ENCODE measurements at regions not wholly inside any gene's neighbourhood (a gene's known extent, or its start where the extent isn't known, plus 50 kb on each side); places are given as distances from the start of the nearest gene placed in this dataset.

- DNase-seq (ENCODE audit: low read depth) = no peak
- TF ChIP-seq, protein P1, sequence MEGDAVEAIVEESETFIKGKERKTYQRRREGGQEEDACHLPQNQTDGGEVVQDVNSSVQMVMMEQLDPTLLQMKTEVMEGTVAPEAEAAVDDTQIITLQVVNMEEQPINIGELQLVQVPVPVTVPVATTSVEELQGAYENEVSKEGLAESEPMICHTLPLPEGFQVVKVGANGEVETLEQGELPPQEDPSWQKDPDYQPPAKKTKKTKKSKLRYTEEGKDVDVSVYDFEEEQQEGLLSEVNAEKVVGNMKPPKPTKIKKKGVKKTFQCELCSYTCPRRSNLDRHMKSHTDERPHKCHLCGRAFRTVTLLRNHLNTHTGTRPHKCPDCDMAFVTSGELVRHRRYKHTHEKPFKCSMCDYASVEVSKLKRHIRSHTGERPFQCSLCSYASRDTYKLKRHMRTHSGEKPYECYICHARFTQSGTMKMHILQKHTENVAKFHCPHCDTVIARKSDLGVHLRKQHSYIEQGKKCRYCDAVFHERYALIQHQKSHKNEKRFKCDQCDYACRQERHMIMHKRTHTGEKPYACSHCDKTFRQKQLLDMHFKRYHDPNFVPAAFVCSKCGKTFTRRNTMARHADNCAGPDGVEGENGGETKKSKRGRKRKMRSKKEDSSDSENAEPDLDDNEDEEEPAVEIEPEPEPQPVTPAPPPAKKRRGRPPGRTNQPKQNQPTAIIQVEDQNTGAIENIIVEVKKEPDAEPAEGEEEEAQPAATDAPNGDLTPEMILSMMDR (conservative IDR thresholded peaks at IDR 0.05; ENCODE audit: low read length) = no peak
- H3K4me3 ChIP-seq (ENCODE audit: low read length) = no peak overlapping the region
These were observed 56.3 kb upstream of the NCKAP5 start for GRCh38 chr2:133624551-133624950.

- DNase-seq (ENCODE audit: low read depth) = no peak
- TF ChIP-seq, protein P1 (conservative IDR thresholded peaks at IDR 0.05; ENCODE audit: low read length) = no peak
- no peak overlapping the region for H3K4me3 ChIP-seq (ENCODE audit: low read length)
These were observed 59.5 kb upstream of the NCKAP5 start for GRCh38 chr2:133627741-133628140.

GRCh38 chr2:133633309-133633708, 65.0 kb upstream of the NCKAP5 start:
- H3K4me3 ChIP-seq (ENCODE audit: low read length) = no peak overlapping the region
- no peak for DNase-seq (ENCODE audit: low read depth)
- TF ChIP-seq, protein P1 (conservative IDR thresholded peaks at IDR 0.05; ENCODE audit: low read length) = no peak

DNA sequence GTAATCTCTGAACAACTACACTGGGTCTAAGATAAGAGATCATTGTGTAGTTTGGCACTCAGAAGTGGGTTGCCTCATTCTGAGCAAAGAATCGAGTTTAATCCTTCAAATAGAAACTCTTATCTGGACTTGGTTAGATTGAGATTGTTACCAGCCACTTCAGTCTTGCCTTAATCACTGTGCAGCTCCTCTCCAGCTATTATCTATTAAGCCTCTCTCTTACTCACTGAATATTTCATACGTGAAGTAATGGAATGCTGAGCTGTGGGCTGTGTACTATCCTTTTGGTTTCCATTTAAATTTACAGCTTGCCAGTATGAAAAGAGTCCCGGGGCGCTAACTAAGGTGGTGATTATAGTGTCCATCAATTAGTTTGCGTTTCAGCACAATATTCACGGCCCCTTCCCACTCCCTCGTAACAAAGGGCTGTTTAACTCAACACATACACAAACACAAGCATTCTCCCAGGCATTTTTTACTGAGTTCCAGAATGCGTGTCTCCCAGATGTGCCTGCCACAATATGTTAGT, 65.7 kb upstream of the NCKAP5 start:
- peak; percentile 72 for DNase-seq (ENCODE audit: low read depth)
- H3K4me3 ChIP-seq (ENCODE audit: low read length) = peak overlapping the region; percentile 59
- TF ChIP-seq, protein P1 (conservative IDR thresholded peaks at IDR 0.05; ENCODE audit: low read length) = no peak

- TF ChIP-seq, protein P1 (conservative IDR thresholded peaks at IDR 0.05; ENCODE audit: low read length) = no peak
- no peak overlapping the region for H3K4me3 ChIP-seq (ENCODE audit: low read length)
- DNase-seq (ENCODE audit: low read depth) = no peak
These were observed 66.9 kb upstream of the NCKAP5 start for GRCh38 chr2:133635131-133635530.

GRCh38 chr2:133636287-133636686, 68.0 kb upstream of the NCKAP5 start:
- DNase-seq (ENCODE audit: low read depth) = no peak
- TF ChIP-seq, protein P1 (conservative IDR thresholded peaks at IDR 0.05; ENCODE audit: low read length) = no peak

DNA sequence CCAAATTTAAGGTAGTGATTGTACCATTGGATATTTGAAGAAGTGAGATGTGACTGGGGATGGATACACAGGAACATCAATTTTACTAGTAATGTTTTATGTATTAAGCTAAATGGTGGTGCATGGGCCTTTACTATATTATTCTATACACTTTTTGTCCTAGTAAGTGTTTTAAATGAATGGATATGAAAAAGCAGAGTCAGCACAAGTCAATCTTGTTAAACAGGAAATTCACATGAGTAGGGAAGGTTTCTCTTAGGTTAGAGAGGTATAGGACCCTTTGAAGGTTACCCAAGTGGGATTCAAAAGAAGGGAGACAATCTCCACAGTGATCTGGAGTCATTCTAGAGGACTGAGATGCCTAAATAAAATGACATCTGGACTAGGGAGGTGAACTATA, 71.8 kb upstream of the NCKAP5 start:
- TF ChIP-seq, protein P1 (conservative IDR thresholded peaks at IDR 0.05; ENCODE audit: low read length) = no peak
- H3K4me3 ChIP-seq (ENCODE audit: low read length) = no peak overlapping the region

More at GRCh38 chr2:133636287-133636686, 68.0 kb upstream of the NCKAP5 start:
- no peak overlapping the region for H3K4me3 ChIP-seq (ENCODE audit: low read length)

More for the DNA sequence above, 71.8 kb upstream of the NCKAP5 start:
- no peak for DNase-seq (ENCODE audit: low read depth)
